Stimulated activated naive CD8-positive, alpha-beta T cell treated with anti-CD3 and anti-CD28 coated beads, Interleukin-15, Interleukin-2, amounts not matched to agents 100 ng/mL and 50 ng/mL, for 24 hours (primary cell): ENCODE measurements at regions not wholly inside any gene's neighbourhood (a gene's known extent, or its start where the extent isn't known, plus 50 kb on each side); places are given as distances from the start of the nearest gene placed in this dataset.

Experiments
- H3K27ac Mint-ChIP-seq: one replicate; pipeline ENCODE4 v1.8.0; 2021; ENCODE audit warnings: mild to moderate bottlenecking, mixed read lengths
- H3K27me3 Mint-ChIP-seq: one replicate; pipeline ENCODE4 v1.8.0; 2021; ENCODE audit warnings: mixed read lengths
- H3K36me3 Mint-ChIP-seq: one replicate; pipeline ENCODE4 v1.8.0; 2021; ENCODE audit warnings: low read depth, mixed read lengths
- H3K4me1 Mint-ChIP-seq: one replicate; pipeline ENCODE4 v1.8.0; 2021; ENCODE audit warnings: low read depth, mixed read lengths
- H3K4me3 Mint-ChIP-seq: one replicate; pipeline ENCODE4 v1.8.0; 2021; ENCODE audit warnings: mild to moderate bottlenecking, mixed read lengths
- H3K9me3 Mint-ChIP-seq: one replicate; pipeline ENCODE4 v1.8.0; 2021; ENCODE audit warnings: mixed read lengths

GRCh38 chr18:41311571-41312547 lies 643.2 kb upstream of the PIK3C3 start:
- Mint-ChIP-seq H3K27ac (no peak overlapping the region), H3K36me3 (no peaks in the 10 kb centered on the region), H3K4me1 (no peaks in the 10 kb centered on the region), H3K9me3 (peaks cover 3% of the 10 kb centered on the region), H3K27me3 (no peaks in the 10 kb centered on the region), H3K4me3 (no peak overlapping the region)

- Mint-ChIP-seq H3K4me3 (no peak overlapping the region), H3K4me1 (no peaks in the 10 kb centered on the region), H3K27ac (no peak overlapping the region), H3K9me3 (peaks cover 5% of the 10 kb centered on the region), H3K27me3 (no peaks in the 10 kb centered on the region), H3K36me3 (no peaks in the 10 kb centered on the region)
These were observed 657.3 kb upstream of the PIK3C3 start for GRCh38 chr18:41297740-41298139.

- Mint-ChIP-seq H3K27ac (no peak overlapping the region), H3K4me3 (no peak overlapping the region), H3K27me3 (no peaks in the 10 kb centered on the region), H3K4me1 (no peaks in the 10 kb centered on the region), H3K36me3 (no peaks in the 10 kb centered on the region), H3K9me3 (peaks cover 10% of the 10 kb centered on the region)
These were observed 685.7 kb upstream of the PIK3C3 start for GRCh38 chr18:41269294-41269693.

- Mint-ChIP-seq H3K36me3 (no peaks in the 10 kb centered on the region), H3K27me3 (no peaks in the 10 kb centered on the region), H3K27ac (no peak overlapping the region), H3K9me3 (peaks cover 10% of the 10 kb centered on the region), H3K4me3 (no peak overlapping the region), H3K4me1 (no peaks in the 10 kb centered on the region)
These were observed 686.8 kb upstream of the PIK3C3 start for GRCh38 chr18:41268271-41268670.

GRCh38 chr18:41266616-41267015 lies 688.4 kb upstream of the PIK3C3 start:
- Mint-ChIP-seq H3K36me3 (no peaks in the 10 kb centered on the region), H3K4me3 (no peak overlapping the region), H3K27me3 (no peaks in the 10 kb centered on the region), H3K4me1 (no peaks in the 10 kb centered on the region), H3K27ac (no peak overlapping the region), H3K9me3 (peaks cover 10% of the 10 kb centered on the region)

GRCh38 chr18:41266204-41266603 lies 688.8 kb upstream of the PIK3C3 start:
- H3K9me3 Mint-ChIP-seq: peaks cover 9% of the 10 kb centered on the region
- no peaks in the 10 kb centered on the region for H3K27me3 Mint-ChIP-seq
- no peak overlapping the region for H3K4me3 Mint-ChIP-seq

GRCh38 chr18:41265047-41265446 lies 690.0 kb upstream of the PIK3C3 start:
- Mint-ChIP-seq H3K27ac (no peak overlapping the region), H3K4me1 (no peaks in the 10 kb centered on the region), H3K27me3 (no peaks in the 10 kb centered on the region), H3K36me3 (no peaks in the 10 kb centered on the region), H3K9me3 (peaks cover 4% of the 10 kb centered on the region), H3K4me3 (no peak overlapping the region)

More at GRCh38 chr18:41266204-41266603, 688.8 kb upstream of the PIK3C3 start:
- no peak overlapping the region for H3K27ac Mint-ChIP-seq
- no peaks in the 10 kb centered on the region for H3K36me3 Mint-ChIP-seq
- H3K4me1 Mint-ChIP-seq: no peaks in the 10 kb centered on the region

GRCh38 chr18:41263956-41264355 lies 691.1 kb upstream of the PIK3C3 start:
- no peaks in the 10 kb centered on the region for H3K27me3 Mint-ChIP-seq
- no peaks in the 10 kb centered on the region for H3K4me1 Mint-ChIP-seq
- H3K4me3 Mint-ChIP-seq: no peak overlapping the region
- H3K36me3 Mint-ChIP-seq: no peaks in the 10 kb centered on the region
- peaks cover 8% of the 10 kb centered on the region for H3K9me3 Mint-ChIP-seq
- H3K27ac Mint-ChIP-seq: no peak overlapping the region

- Mint-ChIP-seq H3K27me3 (no peaks in the 10 kb centered on the region), H3K27ac (no peak overlapping the region), H3K4me1 (no peaks in the 10 kb centered on the region), H3K9me3 (peaks cover 10% of the 10 kb centered on the region), H3K36me3 (no peaks in the 10 kb centered on the region), H3K4me3 (no peak overlapping the region)
These were observed 692.3 kb upstream of the PIK3C3 start for GRCh38 chr18:41262688-41263087.

- Mint-ChIP-seq H3K27me3 (no peaks in the 10 kb centered on the region), H3K4me1 (no peaks in the 10 kb centered on the region), H3K4me3 (no peak overlapping the region), H3K27ac (no peak overlapping the region), H3K36me3 (no peaks in the 10 kb centered on the region), H3K9me3 (peaks cover 10% of the 10 kb centered on the region)
These were observed 710.4 kb upstream of the PIK3C3 start for GRCh38 chr18:41244591-41245037.

- Mint-ChIP-seq H3K4me3 (no peak overlapping the region), H3K9me3 (peaks cover 7% of the 10 kb centered on the region), H3K36me3 (no peaks in the 10 kb centered on the region), H3K27me3 (no peaks in the 10 kb centered on the region), H3K27ac (no peak overlapping the region), H3K4me1 (no peaks in the 10 kb centered on the region)
These were observed 717.7 kb upstream of the PIK3C3 start for GRCh38 chr18:41237317-41237716.

GRCh38 chr18:41231681-41232080 lies 723.4 kb upstream of the PIK3C3 start:
- Mint-ChIP-seq H3K27me3 (no peaks in the 10 kb centered on the region), H3K9me3 (peaks cover 9% of the 10 kb centered on the region), H3K4me3 (no peak overlapping the region), H3K36me3 (no peaks in the 10 kb centered on the region), H3K27ac (no peak overlapping the region), H3K4me1 (no peaks in the 10 kb centered on the region)

GRCh38 chr18:41227993-41228392 lies 727.0 kb upstream of the PIK3C3 start:
- H3K4me3 Mint-ChIP-seq: no peak overlapping the region
- peaks cover 16% of the 10 kb centered on the region for H3K9me3 Mint-ChIP-seq

GRCh38 chr18:41226911-41227310 lies 728.1 kb upstream of the PIK3C3 start:
- Mint-ChIP-seq H3K4me1 (no peaks in the 10 kb centered on the region), H3K4me3 (no peak overlapping the region), H3K9me3 (peaks cover 25% of the 10 kb centered on the region), H3K27me3 (no peaks in the 10 kb centered on the region), H3K27ac (no peak overlapping the region), H3K36me3 (no peaks in the 10 kb centered on the region)

More at GRCh38 chr18:41227993-41228392, 727.0 kb upstream of the PIK3C3 start:
- Mint-ChIP-seq H3K27me3 (no peaks in the 10 kb centered on the region), H3K36me3 (no peaks in the 10 kb centered on the region), H3K27ac (no peak overlapping the region), H3K4me1 (no peaks in the 10 kb centered on the region)

GRCh38 chr18:41226186-41226585 lies 728.8 kb upstream of the PIK3C3 start:
- H3K27ac Mint-ChIP-seq: no peak overlapping the region
- H3K27me3 Mint-ChIP-seq: no peaks in the 10 kb centered on the region
- H3K9me3 Mint-ChIP-seq: peaks cover 25% of the 10 kb centered on the region
- no peak overlapping the region for H3K4me3 Mint-ChIP-seq
- H3K36me3 Mint-ChIP-seq: no peaks in the 10 kb centered on the region
- H3K4me1 Mint-ChIP-seq: no peaks in the 10 kb centered on the region
